NCI-H345 treated with DMSO at 0.1 percent for 48 hours (cell line): ENCODE measurements at regions not wholly inside any gene's neighbourhood (a gene's known extent, or its start where the extent isn't known, plus 50 kb on each side); places are given as distances from the start of the nearest gene placed in this dataset.

Experiments
- DNase-seq: peaks from one replicate; lab custom pipeline; 2025; ENCODE audit not compliant: unreplicated experiment; lab: John Stamatoyannopoulos, UW

GRCh38 chr7:155962191-155962967, 150.1 kb upstream of the SHH start:
- no peak for DNase-seq

- DNase-seq = no peak
These were observed 149.3 kb upstream of the SHH start for GRCh38 chr7:155961241-155962190.

- peak; percentile 34 for DNase-seq
These were observed 147.6 kb upstream of the SHH start for GRCh38 chr7:155959894-155960293.

GRCh38 chr7:155956977-155957376, 144.7 kb upstream of the SHH start:
- no peak for DNase-seq

GRCh38 chr7:155955367-155955635, 143.0 kb upstream of the SHH start:
- DNase-seq = no peak

GRCh38 chr7:155954550-155955366, 142.5 kb upstream of the SHH start:
- no peak for DNase-seq

- DNase-seq = peak; percentile 37
These were observed 141.7 kb upstream of the SHH start for GRCh38 chr7:155953781-155954549.

GRCh38 chr7:155953501-155953778, 141.2 kb upstream of the SHH start:
- DNase-seq = no peak

GRCh38 chr7:155951554-155952158, 139.4 kb upstream of the SHH start:
- no peak for DNase-seq

GRCh38 chr7:155950898-155951553, 138.8 kb upstream of the SHH start:
- DNase-seq = no peak

GRCh38 chr7:155948845-155949244, 136.6 kb upstream of the SHH start:
- DNase-seq = no peak

GRCh38 chr7:155948423-155948822, 136.2 kb upstream of the SHH start:
- DNase-seq = no peak

GRCh38 chr7:155947051-155947450, 134.8 kb upstream of the SHH start:
- DNase-seq = no peak

- no peak for DNase-seq
These were observed 133.5 kb upstream of the SHH start for GRCh38 chr7:155945670-155946325.

- DNase-seq = no peak
These were observed 132.6 kb upstream of the SHH start for GRCh38 chr7:155944901-155945300.

- no peak for DNase-seq
These were observed 131.1 kb upstream of the SHH start for GRCh38 chr7:155943251-155943899.

GRCh38 chr7:155942226-155942950, 130.1 kb upstream of the SHH start:
- DNase-seq = no peak

- DNase-seq = no peak
These were observed 129.4 kb upstream of the SHH start for GRCh38 chr7:155941688-155942087.
